Caki2 (cell line): ENCODE measurements at regions not wholly inside any gene's neighbourhood (a gene's known extent, or its start where the extent isn't known, plus 50 kb on each side); places are given as distances from the start of the nearest gene placed in this dataset.

Source experiments
- DNase-seq: peaks from one replicate; pipeline ENCODE4 v3.0.0-alpha.2; 2015; ENCODE audit warnings: low read depth
- in situ Hi-C: cut with HindIII; loops from 2 replicates; pipeline ENCODE4 v1.10.0; 2016; ENCODE audit warnings: low sequenced_read_pairs, low pct_unique_long_range_greater_than_20kb, mixed read lengths

DNA sequence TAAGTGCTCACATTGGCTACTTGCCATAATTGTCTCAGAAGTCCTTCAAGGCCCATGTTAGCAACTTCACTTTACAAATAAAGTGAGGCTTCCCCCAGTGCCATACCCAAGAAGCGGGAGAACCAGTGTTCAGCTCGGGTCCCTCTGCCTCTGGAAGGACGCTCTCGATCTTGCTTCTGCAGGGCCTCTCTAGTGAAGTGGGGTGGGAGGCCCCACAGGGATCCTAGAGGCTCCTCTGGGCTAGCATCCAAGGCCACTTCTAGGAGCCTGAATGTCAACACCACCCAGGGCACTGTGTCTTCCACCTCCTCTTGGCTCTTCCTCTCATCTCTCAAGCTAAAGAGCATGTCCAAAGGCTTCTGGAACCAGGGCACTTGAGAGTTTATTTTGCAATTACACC is 282.5 kb downstream of the GADD45G start:
- in situ Hi-C loops = no loop called here

DNA sequence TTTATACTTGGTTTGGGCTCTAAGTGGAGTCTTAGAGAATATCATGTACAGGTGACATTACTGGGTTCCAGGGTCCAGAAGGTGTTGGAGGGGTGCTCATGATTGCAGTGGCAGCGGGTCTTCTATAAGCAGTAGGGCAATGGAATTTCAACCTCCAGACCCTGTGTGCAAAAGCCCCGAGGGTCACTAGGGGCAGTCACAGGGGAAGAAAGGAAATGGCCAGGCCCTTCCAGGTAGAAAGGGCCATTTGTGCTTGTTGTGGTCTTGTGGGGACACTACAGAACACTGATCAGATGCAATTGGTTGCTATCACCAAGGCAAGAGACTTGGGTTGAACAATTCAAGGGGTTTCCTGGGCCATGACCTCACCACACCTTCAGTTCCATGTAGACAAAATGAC is 283.4 kb downstream of the GADD45G start:
- no peak for DNase-seq
- in situ Hi-C loops = no loop called here

More for the DNA sequence above, 282.5 kb downstream of the GADD45G start:
- DNase-seq = no peak

GRCh38 chr9:89888677-89889076 is 283.9 kb downstream of the GADD45G start:
- in situ Hi-C loops = no loop called here
- DNase-seq = no peak

- DNase-seq = no peak
These were observed 285.1 kb downstream of the GADD45G start for GRCh38 chr9:89889865-89890264.

GRCh38 chr9:89890326-89890980 is 285.6 kb downstream of the GADD45G start:
- DNase-seq = no peak
- in situ Hi-C loops = no loop called here

More at GRCh38 chr9:89889865-89890264, 285.1 kb downstream of the GADD45G start:
- in situ Hi-C loops = no loop called here

GRCh38 chr9:89891221-89891590 is 286.4 kb downstream of the GADD45G start:
- no peak for DNase-seq
- in situ Hi-C loops = no loop called here

- in situ Hi-C loops = no loop called here
- DNase-seq = no peak
These were observed 286.9 kb downstream of the GADD45G start for GRCh38 chr9:89891591-89892304.

DNA sequence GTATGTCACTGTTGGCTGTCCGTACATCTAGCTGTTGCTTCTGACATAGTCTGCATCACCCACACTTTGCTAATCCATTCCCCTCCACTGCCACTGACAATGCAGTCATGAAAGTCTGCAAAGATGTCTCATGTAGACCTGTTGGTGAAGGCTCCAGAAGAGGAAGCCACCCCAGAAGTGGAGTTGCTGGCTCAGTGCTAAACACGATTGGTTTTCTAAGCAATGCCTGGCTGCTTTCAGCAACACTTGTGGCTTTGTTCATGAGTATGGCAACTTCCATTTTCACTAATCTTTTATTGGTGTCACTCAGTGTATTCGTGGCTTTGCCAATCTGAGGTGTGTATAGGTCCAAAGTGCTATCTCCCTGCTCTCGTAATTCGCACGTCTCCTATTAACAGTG is 288.1 kb downstream of the GADD45G start:
- in situ Hi-C loops = no loop called here

DNA sequence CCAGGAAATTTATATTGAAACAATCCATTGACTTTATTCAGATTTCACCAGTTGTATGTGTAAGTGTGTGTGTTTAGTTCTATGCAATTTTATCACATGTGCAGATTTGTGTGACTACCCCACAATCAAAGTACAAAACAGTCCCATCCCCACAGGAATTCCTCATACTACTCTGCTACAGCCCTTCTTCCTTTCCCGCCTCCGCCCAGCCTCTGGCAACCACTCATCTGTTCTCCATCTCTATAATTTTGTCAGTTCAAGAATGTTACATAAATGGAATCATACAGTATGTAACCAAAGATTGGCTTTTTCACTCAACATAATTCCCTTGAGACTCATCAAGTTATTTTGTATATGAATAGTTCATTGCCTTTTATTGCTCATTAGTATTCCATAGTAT is 289.1 kb downstream of the GADD45G start:
- DNase-seq = no peak
- in situ Hi-C loops = no loop called here

More for the DNA sequence above, 288.1 kb downstream of the GADD45G start:
- no peak for DNase-seq

GRCh38 chr9:89896806-89897340 is 292.1 kb downstream of the GADD45G start:
- in situ Hi-C loops = no loop called here
- no peak for DNase-seq

GRCh38 chr9:89899573-89899972 is 294.8 kb downstream of the GADD45G start:
- DNase-seq = no peak
- in situ Hi-C loops = no loop called here

DNA sequence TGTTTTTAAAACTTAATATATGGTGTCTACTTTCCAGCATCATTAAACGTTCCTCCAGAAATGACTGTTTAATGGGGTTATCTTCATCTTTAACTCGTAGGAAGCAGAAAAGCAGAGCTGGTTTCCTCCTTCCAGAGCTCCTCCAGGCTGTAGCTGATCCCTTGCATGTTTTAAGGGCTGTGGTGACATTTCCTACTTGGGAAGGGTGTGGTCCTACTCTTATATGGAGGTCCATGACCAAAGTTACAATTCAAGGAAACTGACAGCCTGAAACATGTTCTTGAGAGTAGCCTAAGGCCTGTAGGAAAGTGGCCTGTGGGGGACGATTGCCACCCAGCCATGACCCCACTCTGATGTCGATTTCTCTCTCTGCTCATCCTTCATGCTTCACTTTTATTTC is 297.1 kb downstream of the GADD45G start:
- DNase-seq = no peak
- in situ Hi-C loops = no loop called here

GRCh38 chr9:89902450-89903140 is 297.8 kb downstream of the GADD45G start:
- no peak for DNase-seq
- in situ Hi-C loops = no loop called here

GRCh38 chr9:89903141-89903475 is 298.3 kb downstream of the GADD45G start:
- DNase-seq = no peak
- in situ Hi-C loops = no loop called here

DNA sequence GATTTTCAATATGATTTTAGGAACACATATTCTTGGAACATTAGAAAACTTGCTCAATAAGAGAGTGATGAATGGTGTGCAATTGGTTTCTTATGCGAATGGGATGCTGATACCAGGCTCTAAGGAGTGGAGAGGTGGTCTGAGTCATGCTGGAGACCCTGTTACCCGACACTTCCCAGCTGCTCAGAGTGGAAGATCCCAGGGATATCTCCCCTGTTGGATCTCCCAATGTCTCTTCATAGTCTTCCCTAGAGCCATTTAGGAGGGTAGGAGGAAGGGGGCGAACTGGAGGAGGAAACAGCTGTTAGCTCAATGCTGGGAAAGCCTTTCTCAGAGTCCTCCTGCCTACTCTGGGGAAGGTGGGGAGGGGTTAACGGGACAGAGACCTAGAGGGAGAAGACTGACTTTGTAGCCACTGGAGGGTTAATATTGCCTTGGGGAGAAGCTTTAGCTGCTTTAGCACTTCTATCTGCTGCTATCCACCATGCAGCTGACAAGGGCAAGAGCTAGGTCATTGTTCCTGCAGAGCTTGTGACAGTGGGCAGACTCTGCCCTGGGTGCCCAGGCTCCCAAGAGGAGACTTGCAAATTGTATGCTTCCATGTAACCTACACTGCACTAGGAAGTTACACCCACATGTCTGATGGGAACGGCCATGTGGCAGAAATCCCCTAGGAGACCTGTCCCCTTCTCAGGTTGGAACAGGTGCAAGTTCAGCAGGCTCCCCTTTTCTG is 301.0 kb downstream of the GADD45G start:
- DNase-seq = no peak
- in situ Hi-C loops = no loop called here

GRCh38 chr9:89911721-89912604 is 307.2 kb downstream of the GADD45G start:
- DNase-seq = no peak
- in situ Hi-C loops = no loop called here

DNA sequence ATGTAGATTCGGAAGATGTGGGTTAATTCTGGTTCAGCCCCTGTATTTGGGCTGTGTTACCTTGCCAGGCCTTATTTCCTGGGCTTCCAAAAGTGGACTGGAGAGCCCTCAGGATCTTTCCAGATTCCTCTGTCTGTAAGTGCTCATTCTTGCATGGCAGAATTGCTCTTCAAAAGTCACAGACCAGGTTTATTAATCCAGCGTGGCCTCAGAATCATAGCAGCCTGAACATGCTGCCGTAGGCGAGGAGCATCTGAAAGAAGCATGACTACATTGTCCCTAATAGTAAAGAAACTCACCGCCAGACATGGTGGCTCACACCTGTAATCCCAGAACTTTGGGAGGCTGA is 307.8 kb downstream of the GADD45G start:
- in situ Hi-C loops = no loop called here
- DNase-seq = no peak

DNA sequence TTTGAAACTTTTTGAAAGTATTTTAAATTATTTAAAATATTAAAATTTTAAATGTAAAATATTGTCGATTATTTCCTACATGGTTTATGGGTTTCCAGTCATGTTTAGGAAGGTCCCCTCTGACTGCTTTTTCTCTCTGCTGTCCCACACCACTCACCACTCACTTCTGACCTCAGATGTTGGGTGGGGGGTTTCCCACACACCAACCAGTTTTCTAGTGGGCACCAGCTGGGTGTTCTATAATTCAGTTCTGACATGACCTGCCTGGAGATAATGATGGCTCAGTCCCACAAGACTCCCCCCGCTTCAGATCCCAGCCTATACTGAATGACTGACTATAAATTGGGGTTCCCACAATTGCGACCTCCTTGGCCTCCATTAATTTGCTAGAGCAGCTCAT is 310.4 kb downstream of the GADD45G start:
- in situ Hi-C loops = no loop called here
- no peak for DNase-seq
